NCI-H146 (cell line): ENCODE measurements at regions not wholly inside any gene's neighbourhood (a gene's known extent, or its start where the extent isn't known, plus 50 kb on each side); places are given as distances from the start of the nearest gene placed in this dataset.

Experiments
- DNase-seq: peaks from one replicate; lab custom pipeline; 2025; lab: John Stamatoyannopoulos, UW

GRCh38 chr18:27274901-27275300, 89.8 kb upstream of the CHST9 start:
- no peak for DNase-seq

- DNase-seq, result no peak
These were observed 85.4 kb upstream of the CHST9 start for GRCh38 chr18:27270508-27270907.

GRCh38 chr18:27263369-27263768, 78.3 kb upstream of the CHST9 start:
- no peak for DNase-seq

GRCh38 chr18:27261769-27262549, 76.9 kb upstream of the CHST9 start:
- no peak for DNase-seq

- DNase-seq, result no peak
These were observed 68.5 kb upstream of the CHST9 start for GRCh38 chr18:27253571-27253970.

- no peak for DNase-seq
These were observed 65.4 kb upstream of the CHST9 start for GRCh38 chr18:27250471-27250870.

- DNase-seq, result no peak
These were observed 64.8 kb upstream of the CHST9 start for GRCh38 chr18:27249933-27250332.

GRCh38 chr18:27244259-27244658, 59.2 kb upstream of the CHST9 start:
- no peak for DNase-seq

GRCh38 chr18:27242392-27243047, 57.4 kb upstream of the CHST9 start:
- no peak for DNase-seq

- DNase-seq, result no peak
These were observed 55.3 kb upstream of the CHST9 start for GRCh38 chr18:27240383-27240782.

GRCh38 chr18:27239669-27240068, 54.6 kb upstream of the CHST9 start:
- DNase-seq, result no peak

- no peak for DNase-seq
These were observed 50.2 kb upstream of the CHST9 start for GRCh38 chr18:27235218-27235870.
